Stimulated activated CD4-positive, alpha-beta T cell treated with anti-CD3 and anti-CD28 coated beads, TNF-alpha, amount 100 ng/mL, for 48 hours (primary cell): ENCODE measurements at regions not wholly inside any gene's neighbourhood (a gene's known extent, or its start where the extent isn't known, plus 50 kb on each side); places are given as distances from the start of the nearest gene placed in this dataset.

Source experiments
- DNase-seq, 3 donors: peaks; one replicate each; pipeline ENCODE4 v3.0.0-alpha.2; 2020; ENCODE audit warnings: low read depth in 3 of 3

- no peak for DNase-seq
Measured at GRCh38 chr5:68479524-68479923, 264.0 kb downstream of the PIK3R1 start.

GRCh38 chr5:68480335-68480940 lies 264.9 kb downstream of the PIK3R1 start:
- no peak for DNase-seq

- DNase-seq: no peak
Measured at GRCh38 chr5:68482199-68482598, 266.6 kb downstream of the PIK3R1 start.

- DNase-seq: no peak
Measured at GRCh38 chr5:68484307-68485068, 268.9 kb downstream of the PIK3R1 start.

- no peak for DNase-seq
Measured at GRCh38 chr5:68489556-68489955, 274.0 kb downstream of the PIK3R1 start.

GRCh38 chr5:68490406-68490805 lies 274.9 kb downstream of the PIK3R1 start:
- no peak for DNase-seq

GRCh38 chr5:68494771-68495170 lies 279.2 kb downstream of the PIK3R1 start:
- no peak for DNase-seq

- DNase-seq: no peak
Measured at GRCh38 chr5:68499987-68500386, 284.4 kb downstream of the PIK3R1 start.

GRCh38 chr5:68500813-68501212 lies 285.3 kb downstream of the PIK3R1 start:
- no peak for DNase-seq

GRCh38 chr5:68502531-68502930 lies 287.0 kb downstream of the PIK3R1 start:
- DNase-seq: no peak

GRCh38 chr5:68504306-68504705 lies 288.8 kb downstream of the PIK3R1 start:
- DNase-seq: no peak

GRCh38 chr5:68505917-68506860 lies 290.6 kb downstream of the PIK3R1 start:
- DNase-seq: no peak

GRCh38 chr5:68515514-68515913 lies 300.0 kb downstream of the PIK3R1 start:
- DNase-seq: no peak

- DNase-seq: no peak
Measured at GRCh38 chr5:68518286-68518685, 302.7 kb downstream of the PIK3R1 start.

GRCh38 chr5:68519143-68519542 lies 303.6 kb downstream of the PIK3R1 start:
- no peak for DNase-seq

GRCh38 chr5:68521776-68522175 lies 306.2 kb downstream of the PIK3R1 start:
- no peak for DNase-seq

GRCh38 chr5:68522863-68523262 lies 307.3 kb downstream of the PIK3R1 start:
- no peak for DNase-seq

- DNase-seq: no peak
Measured at GRCh38 chr5:68528821-68529273, 313.3 kb downstream of the PIK3R1 start.

GRCh38 chr5:68529581-68529980 lies 314.0 kb downstream of the PIK3R1 start:
- DNase-seq: no peak

- DNase-seq: no peak
Measured at GRCh38 chr5:68531970-68532369, 316.4 kb downstream of the PIK3R1 start.

- no peak for DNase-seq
Measured at GRCh38 chr5:68533051-68533450, 317.5 kb downstream of the PIK3R1 start.

GRCh38 chr5:68533571-68534084 lies 318.1 kb downstream of the PIK3R1 start:
- no peak for DNase-seq
